H1 (cell line): ENCODE measurements at regions not wholly inside any gene's neighbourhood (a gene's known extent, or its start where the extent isn't known, plus 50 kb on each side); places are given as distances from the start of the nearest gene placed in this dataset.

Experiments used
- CTCF ChIA-PET: fragments of 300-600 bp; sonication (Branson Sonifier 250); formaldehyde crosslinking; loops from one replicate; lab custom pipeline; 2021; ENCODE audit not compliant: partially characterized antibody; lab: Charles Lee
- POLR2A ChIA-PET: fragments of 300-600 bp; sonication (Branson Sonifier 250); formaldehyde crosslinking; loops from one replicate; lab custom pipeline; 2021; ENCODE audit warnings: inconsistent platforms; ENCODE audit not compliant: partially characterized antibody; lab: Charles Lee
- DNase-seq, 2 experiments: peaks; one replicate each; pipeline versions ENCODE4 v3.0.0 to v3.0.0-alpha.2; 2010 to 2022; ENCODE audit warnings: low spot score in 2 of 2, low read depth in 1 of 2, mixed read lengths in 1 of 2
- FAIRE-seq: peaks from 2 replicates; lab custom pipeline; 2011; peaks lifted over from hg19 to GRCh38; lab: Jason Lieb, UNC
- H2AFZ ChIP-seq: 2 replicates; pipeline ENCODE4 v1.8.1; 2012; ENCODE audit warnings: low read length, inconsistent platforms
- H2AK5ac ChIP-seq: 2 replicates; pipeline ENCODE4 v1.6.1; 2013; ENCODE audit warnings: low read depth, low read length
- H2BK120ac ChIP-seq: replicated peaks from 2 replicates; pipeline ENCODE3; 2013; ENCODE audit warnings: low read depth, low read length, inconsistent platforms
- H2BK12ac ChIP-seq: 2 replicates; pipeline ENCODE4 v1.6.1; 2013; ENCODE audit warnings: low read depth, low read length
- H2BK15ac ChIP-seq: 2 replicates; pipeline ENCODE4 v1.6.1; 2013; ENCODE audit warnings: low read length
- H2BK20ac ChIP-seq: 2 replicates; pipeline ENCODE4 v1.6.1; 2013; ENCODE audit warnings: low read length
- H2BK5ac ChIP-seq: 2 replicates; pipeline ENCODE4 v1.6.1; 2013; ENCODE audit warnings: low read depth, low read length
- H3K14ac ChIP-seq: 2 replicates; pipeline ENCODE4 v1.6.1; 2013; ENCODE audit warnings: inconsistent platforms; ENCODE audit not compliant: insufficient read length
- H3K18ac ChIP-seq: 2 replicates; pipeline ENCODE4 v1.6.1; 2013; ENCODE audit warnings: low read length; ENCODE audit errors: extremely low read depth
- H3K23ac ChIP-seq: 2 replicates; pipeline ENCODE4 v1.6.1; 2013; ENCODE audit warnings: inconsistent platforms; ENCODE audit not compliant: insufficient read length
- H3K23me2 ChIP-seq: 2 replicates; pipeline ENCODE4 v1.6.1; 2013; ENCODE audit warnings: low read depth, low read length
- H3K27ac ChIP-seq: 2 replicates; pipeline ENCODE4 v1.6.1; 2011; ENCODE audit warnings: low read depth, low read length, inconsistent platforms
- H3K27me3 ChIP-seq, 4 experiments: replicated peaks in 1 of 4; 1 replicate in 1 of 4; 2 replicates in 3 of 4; pipeline versions ENCODE4 v1.6.1 to v1.8.1; 2011 to 2013; ENCODE audit warnings: low read length in 3 of 4, mild to moderate bottlenecking in 3 of 4, inconsistent platforms in 2 of 4, mixed read lengths in 2 of 4, moderate library complexity in 1 of 4; ENCODE audit not compliant: control insufficient read depth in 3 of 4, insufficient read depth in 3 of 4; ENCODE audit errors: extremely low read depth in 1 of 4
- H3K36me3 ChIP-seq, 4 experiments: 2 replicates each; pipeline versions ENCODE4 v1.6.1 to v1.8.1; 2011 to 2013; ENCODE audit warnings: mild to moderate bottlenecking in 4 of 4, low read length in 3 of 4, moderate library complexity in 2 of 4, control low read depth in 1 of 4, inconsistent platforms in 1 of 4; ENCODE audit not compliant: insufficient read depth in 4 of 4, control insufficient read depth in 2 of 4
- H3K4ac ChIP-seq: replicated peaks from 2 replicates; pipeline ENCODE3; 2013; ENCODE audit warnings: low read length, low read depth, mixed read lengths, inconsistent platforms; ENCODE audit not compliant: insufficient read length
- H3K4me1 ChIP-seq, 4 experiments: replicated peaks in 1 of 4; 1 replicate in 1 of 4; 2 replicates in 3 of 4; pipeline versions ENCODE4 v1.6.1 to v1.8.1; 2011 to 2013; ENCODE audit warnings: low read length in 3 of 4, inconsistent platforms in 2 of 4, mixed read lengths in 1 of 4; ENCODE audit not compliant: insufficient read depth in 4 of 4, control insufficient read depth in 3 of 4
- H3K4me2 ChIP-seq, 2 experiments: 2 replicates each; pipeline versions ENCODE4 v1.6.1 to v1.8.1; 2011 to 2013; ENCODE audit warnings: low read depth in 2 of 2, low read length in 2 of 2, control low read depth in 1 of 2, inconsistent platforms in 1 of 2, mild to moderate bottlenecking in 1 of 2; ENCODE audit not compliant: insufficient read depth in 1 of 2
- H3K4me3 ChIP-seq, 4 experiments: fragments of 200-600, 300-600 bp in 1 of 4; sonication (generic), shearing (Covaris generic), sonication (Bioruptor Twin) in 1 of 4; 2 replicates each; pipeline versions ENCODE4 v1.5.1 to v1.8.1; 2011 to 2016; ENCODE audit warnings: low read length in 4 of 4, low read depth in 3 of 4, control low read depth in 2 of 4, inconsistent platforms in 2 of 4, mild to moderate bottlenecking in 2 of 4, mixed read lengths in 1 of 4, moderate library complexity in 1 of 4; ENCODE audit not compliant: insufficient read depth in 2 of 4; ENCODE audit errors: extremely low read depth in 1 of 4
- H3K56ac ChIP-seq: replicated peaks from 2 replicates; pipeline ENCODE3; 2013; ENCODE audit warnings: low read depth, mild to moderate bottlenecking, mixed read lengths, low read length, inconsistent platforms; ENCODE audit not compliant: insufficient read length
- H3K79me1 ChIP-seq: 2 replicates; pipeline ENCODE4 v1.6.1; 2013; ENCODE audit warnings: low read depth, low read length, control low read depth
- H3K79me2 ChIP-seq, 2 experiments: 2 replicates each; pipeline versions ENCODE4 v1.6.1 to v1.8.1; 2012 to 2013; ENCODE audit warnings: low read length in 2 of 2, mild to moderate bottlenecking in 2 of 2, inconsistent platforms in 1 of 2; ENCODE audit not compliant: insufficient read depth in 2 of 2, control insufficient read depth in 1 of 2
- H3K9ac ChIP-seq, 4 experiments: replicated peaks in 1 of 4; 1 replicate in 1 of 4; 2 replicates in 3 of 4; pipeline versions ENCODE4 v1.6.1 to v1.8.1; 2011 to 2013; ENCODE audit warnings: low read depth in 3 of 4, low read length in 3 of 4, control low read depth in 2 of 4, mild to moderate bottlenecking in 2 of 4, moderate library complexity in 2 of 4, inconsistent platforms in 1 of 4; ENCODE audit errors: extremely low read depth in 1 of 4
- H3K9me3 ChIP-seq, 2 experiments: 2 replicates each; pipeline versions ENCODE4 v1.6.1 to v1.8.1; 2012 to 2013; ENCODE audit warnings: mild to moderate bottlenecking in 2 of 2, moderate library complexity in 2 of 2, control low read depth in 1 of 2, inconsistent platforms in 1 of 2, low read depth in 1 of 2, low read length in 1 of 2, mixed read lengths in 1 of 2; ENCODE audit not compliant: insufficient read depth in 2 of 2
- H4K20me1 ChIP-seq, 2 experiments: replicated peaks in 1 of 2; 2 replicates each; pipeline versions ENCODE3 to v1.8.1; 2011 to 2013; ENCODE audit warnings: inconsistent platforms in 2 of 2, low read length in 2 of 2, mild to moderate bottlenecking in 1 of 2; ENCODE audit not compliant: insufficient read depth in 2 of 2, control insufficient read depth in 1 of 2
- H4K5ac ChIP-seq: 2 replicates; pipeline ENCODE4 v1.6.1; 2013; ENCODE audit warnings: low read length, low read depth, mixed read lengths, inconsistent platforms; ENCODE audit not compliant: insufficient read length
- H4K8ac ChIP-seq: 2 replicates; pipeline ENCODE4 v1.8.0; 2013; ENCODE audit warnings: mild to moderate bottlenecking, moderate library complexity, low read length, inconsistent platforms; ENCODE audit not compliant: insufficient read depth; ENCODE audit errors: extremely low read depth
- H4K91ac ChIP-seq: replicated peaks from 2 replicates; pipeline ENCODE3; 2013; ENCODE audit warnings: low read length, mixed read lengths, inconsistent platforms; ENCODE audit not compliant: insufficient read length
- CBX8 ChIP-seq: fragments of 300-800, 300-1000 bp; sonication (generic); IDR thresholded peaks from 2 replicates; pipeline ENCODE4 v1.7.1; 2016; ENCODE audit warnings: low read depth, low read length, borderline replicate concordance
- EGR1 ChIP-seq: IDR thresholded peaks from 2 replicates; pipeline ENCODE4 v1.6.1; 2011; ENCODE audit warnings: low read depth, low read length, borderline replicate concordance
- EP300 ChIP-seq, 2 experiments: IDR thresholded peaks; 1 replicate in 1 of 2; 2 replicates in 1 of 2; pipeline ENCODE4 v1.6.1; 2011 to 2012; ENCODE audit warnings: low read depth in 2 of 2, low read length in 2 of 2, mild to moderate bottlenecking in 2 of 2, borderline replicate concordance in 1 of 2, inconsistent platforms in 1 of 2, moderate library complexity in 1 of 2
- KDM4A ChIP-seq: IDR thresholded peaks from one replicate; pipeline ENCODE4 v1.7.1; 2012; ENCODE audit warnings: low read depth, mild to moderate bottlenecking, moderate library complexity, low read length, inconsistent platforms; ENCODE audit not compliant: severe bottlenecking
- KDM5A ChIP-seq: fragments of 200-600 bp; IDR thresholded peaks from 2 replicates; pipeline ENCODE4 v1.7.1; 2012; ENCODE audit warnings: mild to moderate bottlenecking, low read length, inconsistent platforms, mixed read lengths
- TCF12 ChIP-seq: IDR thresholded peaks from 2 replicates; pipeline ENCODE4 v1.6.1; 2011; ENCODE audit warnings: low read depth, mild to moderate bottlenecking, low read length
- WGBS, 2 experiments: shearing (Covaris generic) in 1 of 2; methylation state at CpG; one replicate each; pipeline versions ENCODE4 v1.1.6 to v1.1.7; 2013 to 2015; ENCODE audit warnings: low lambda C conversion rate in 2 of 2, mixed read lengths in 2 of 2, inconsistent platforms in 1 of 2, low coverage in 1 of 2, missing lambda C conversion rate in 1 of 2; ENCODE audit not compliant: insufficient replicate concordance in 2 of 2, insufficient coverage in 1 of 2, insufficient read length in 1 of 2; ENCODE audit errors: extremely low coverage in 1 of 2, missing lambda C conversion rate in 1 of 2; 5-methylcytosine and 5-hydroxymethylcytosine counted together
- TF ChIP-seq, protein P1 (sequence below): IDR thresholded peaks from 2 replicates; pipeline ENCODE4 v1.6.1; 2012; ENCODE audit warnings: inconsistent platforms

DNA sequence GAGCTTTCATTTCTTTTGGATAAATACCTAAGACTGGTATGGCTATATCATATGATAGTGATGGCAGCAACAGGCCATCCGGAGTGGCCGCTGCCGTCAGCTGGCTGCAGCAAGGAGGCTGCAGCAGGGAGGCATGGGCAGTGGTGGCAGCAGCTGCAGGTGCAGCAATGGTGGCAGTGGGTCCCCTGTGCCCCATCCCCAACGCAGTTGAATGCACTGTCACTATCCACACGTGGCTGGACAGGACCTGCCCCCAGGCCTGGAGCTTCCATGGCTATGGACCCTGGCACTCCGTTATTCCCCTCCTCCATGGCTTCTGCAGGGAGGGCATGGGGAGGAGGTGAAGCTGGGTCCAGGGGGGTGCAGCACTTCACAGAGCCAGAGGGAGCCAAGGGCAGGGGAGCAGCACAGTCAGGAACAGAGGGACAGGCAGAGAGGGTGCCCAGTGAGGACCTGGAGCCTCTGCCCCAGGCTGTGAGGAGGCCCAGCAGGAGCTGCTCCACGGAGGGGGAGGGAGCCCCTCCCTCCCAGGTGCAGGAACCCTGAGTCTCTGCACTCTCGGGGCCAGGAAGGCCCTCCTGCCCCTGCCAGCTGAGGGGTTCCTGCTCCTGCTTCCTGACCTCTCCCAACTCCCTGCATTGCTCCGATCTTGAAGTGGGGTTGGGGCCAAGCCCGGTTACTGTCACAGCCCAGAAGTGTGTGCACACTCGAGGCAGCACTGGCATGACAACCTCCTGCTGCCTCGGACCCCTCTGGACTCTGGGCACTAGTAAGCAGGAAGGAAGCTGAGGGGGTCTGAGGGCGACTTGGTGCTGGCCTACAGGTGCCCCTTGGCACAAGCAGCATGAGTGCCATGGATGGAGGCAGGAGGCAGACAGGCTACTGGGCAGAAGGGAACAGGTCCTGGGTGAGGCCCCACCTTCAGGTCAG is 466.3 kb downstream of the GUCY1A2 start:
- Histone ChIP-seq H2BK15ac (0 out of 2 replicates have a peak overlapping the region, but pooled peaks have one; percentile 14), H3K36me3 (no peaks in the 10 kb centered on the region), H3K79me1 (no peaks in the 10 kb centered on the region), H3K4me1 (no peaks in the 10 kb centered on the region; a peak in 1 of 7 replicates), H3K56ac (no peak overlapping the region), H2AK5ac (no peak overlapping the region), H3K23me2 (no peaks in the 10 kb centered on the region), H2BK20ac (no peak overlapping the region), H3K4me3 (no peak overlapping the region), H3K9ac (no peak overlapping the region), H2BK120ac (no peak overlapping the region), H3K18ac (no peak overlapping the region), H3K14ac (no peak overlapping the region), H3K27me3 (no peaks in the 10 kb centered on the region), H3K27ac (no peak overlapping the region), H3K4me2 (no peak overlapping the region), H4K91ac (no peak overlapping the region), H3K79me2 (no peaks in the 10 kb centered on the region), H3K9me3 (0 out of 4 replicates have a peak, but pooled peaks cover 0 to 3% of the 10 kb centered on the region in 2 experiments), H4K5ac (no peak overlapping the region), H2BK12ac (no peak overlapping the region), H3K4ac (no peak overlapping the region), H2BK5ac (no peak overlapping the region), H4K8ac (no peak overlapping the region; the same call in 1 of the 2 replicates), H4K20me1 (no peaks in the 10 kb centered on the region), H2AFZ (peak overlapping the region; percentile 37; the same call in 1 of the 2 replicates), H3K23ac (no peak overlapping the region)
- TF ChIP-seq KDM4A (no peak), CBX8 (no peak), TCF12 (no peak), KDM5A (no peak), EP300 (IDR thresholded peaks at IDR 0.05; ENCODE audit: borderline replicate concordance in 1 of 2, low read depth in 2 of 2, low read length in 2 of 2) (no peak), EGR1 (no peak)
- TF ChIP-seq, protein P1, sequence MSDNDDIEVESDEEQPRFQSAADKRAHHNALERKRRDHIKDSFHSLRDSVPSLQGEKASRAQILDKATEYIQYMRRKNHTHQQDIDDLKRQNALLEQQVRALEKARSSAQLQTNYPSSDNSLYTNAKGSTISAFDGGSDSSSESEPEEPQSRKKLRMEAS = no peak
- POLR2A ChIA-PET = no interaction called here
- WGBS, 2 experiments = 92% methylated on average over 11 of the region's 13 CpGs; no CpG with 5 or more reads in 1 of the 2 experiments
- FAIRE-seq (no peak), DNase-seq (no peak)
- CTCF ChIA-PET = interaction anchor here (0.9 to 2.2 kb wide), 15 partner anchors 8 to 466 kb away, joined by 3 to 9 read pairs (median 4); no protein-coding TSS in a partner anchor
